H1 (cell line): ENCODE measurements at regions not wholly inside any gene's neighbourhood (a gene's known extent, or its start where the extent isn't known, plus 50 kb on each side); places are given as distances from the start of the nearest gene placed in this dataset.

ENCODE experiments used
- CTCF ChIA-PET: fragments of 300-600 bp; sonication (Branson Sonifier 250); formaldehyde crosslinking; loops from one replicate; lab custom pipeline; 2021; ENCODE audit not compliant: partially characterized antibody; lab: Charles Lee
- POLR2A ChIA-PET: fragments of 300-600 bp; sonication (Branson Sonifier 250); formaldehyde crosslinking; loops from one replicate; lab custom pipeline; 2021; ENCODE audit warnings: inconsistent platforms; ENCODE audit not compliant: partially characterized antibody; lab: Charles Lee
- DNase-seq, 2 experiments: peaks; one replicate each; pipeline versions ENCODE4 v3.0.0 to v3.0.0-alpha.2; 2010 to 2022; ENCODE audit warnings: low spot score in 2 of 2, low read depth in 1 of 2, mixed read lengths in 1 of 2
- FAIRE-seq: peaks from 2 replicates; lab custom pipeline; 2011; peaks lifted over from hg19 to GRCh38; lab: Jason Lieb, UNC
- H2AFZ ChIP-seq: 2 replicates; pipeline ENCODE4 v1.8.1; 2012; ENCODE audit warnings: low read length, inconsistent platforms
- H2AK5ac ChIP-seq: 2 replicates; pipeline ENCODE4 v1.6.1; 2013; ENCODE audit warnings: low read depth, low read length
- H2BK120ac ChIP-seq: replicated peaks from 2 replicates; pipeline ENCODE3; 2013; ENCODE audit warnings: low read depth, low read length, inconsistent platforms
- H2BK12ac ChIP-seq: 2 replicates; pipeline ENCODE4 v1.6.1; 2013; ENCODE audit warnings: low read depth, low read length
- H2BK15ac ChIP-seq: 2 replicates; pipeline ENCODE4 v1.6.1; 2013; ENCODE audit warnings: low read length
- H2BK20ac ChIP-seq: 2 replicates; pipeline ENCODE4 v1.6.1; 2013; ENCODE audit warnings: low read length
- H2BK5ac ChIP-seq: 2 replicates; pipeline ENCODE4 v1.6.1; 2013; ENCODE audit warnings: low read depth, low read length
- H3K14ac ChIP-seq: 2 replicates; pipeline ENCODE4 v1.6.1; 2013; ENCODE audit warnings: inconsistent platforms; ENCODE audit not compliant: insufficient read length
- H3K18ac ChIP-seq: 2 replicates; pipeline ENCODE4 v1.6.1; 2013; ENCODE audit warnings: low read length; ENCODE audit errors: extremely low read depth
- H3K23ac ChIP-seq: 2 replicates; pipeline ENCODE4 v1.6.1; 2013; ENCODE audit warnings: inconsistent platforms; ENCODE audit not compliant: insufficient read length
- H3K23me2 ChIP-seq: 2 replicates; pipeline ENCODE4 v1.6.1; 2013; ENCODE audit warnings: low read depth, low read length
- H3K27ac ChIP-seq: 2 replicates; pipeline ENCODE4 v1.6.1; 2011; ENCODE audit warnings: low read depth, low read length, inconsistent platforms
- H3K27me3 ChIP-seq, 4 experiments: replicated peaks in 1 of 4; 1 replicate in 1 of 4; 2 replicates in 3 of 4; pipeline versions ENCODE4 v1.6.1 to v1.8.1; 2011 to 2013; ENCODE audit warnings: low read length in 3 of 4, mild to moderate bottlenecking in 3 of 4, inconsistent platforms in 2 of 4, mixed read lengths in 2 of 4, moderate library complexity in 1 of 4; ENCODE audit not compliant: control insufficient read depth in 3 of 4, insufficient read depth in 3 of 4; ENCODE audit errors: extremely low read depth in 1 of 4
- H3K36me3 ChIP-seq, 4 experiments: 2 replicates each; pipeline versions ENCODE4 v1.6.1 to v1.8.1; 2011 to 2013; ENCODE audit warnings: mild to moderate bottlenecking in 4 of 4, low read length in 3 of 4, moderate library complexity in 2 of 4, control low read depth in 1 of 4, inconsistent platforms in 1 of 4; ENCODE audit not compliant: insufficient read depth in 4 of 4, control insufficient read depth in 2 of 4
- H3K4ac ChIP-seq: replicated peaks from 2 replicates; pipeline ENCODE3; 2013; ENCODE audit warnings: low read length, low read depth, mixed read lengths, inconsistent platforms; ENCODE audit not compliant: insufficient read length
- H3K4me1 ChIP-seq, 4 experiments: replicated peaks in 1 of 4; 1 replicate in 1 of 4; 2 replicates in 3 of 4; pipeline versions ENCODE4 v1.6.1 to v1.8.1; 2011 to 2013; ENCODE audit warnings: low read length in 3 of 4, inconsistent platforms in 2 of 4, mixed read lengths in 1 of 4; ENCODE audit not compliant: insufficient read depth in 4 of 4, control insufficient read depth in 3 of 4
- H3K4me2 ChIP-seq, 2 experiments: 2 replicates each; pipeline versions ENCODE4 v1.6.1 to v1.8.1; 2011 to 2013; ENCODE audit warnings: low read depth in 2 of 2, low read length in 2 of 2, control low read depth in 1 of 2, inconsistent platforms in 1 of 2, mild to moderate bottlenecking in 1 of 2; ENCODE audit not compliant: insufficient read depth in 1 of 2
- H3K4me3 ChIP-seq, 4 experiments: fragments of 200-600, 300-600 bp in 1 of 4; sonication (generic), shearing (Covaris generic), sonication (Bioruptor Twin) in 1 of 4; 2 replicates each; pipeline versions ENCODE4 v1.5.1 to v1.8.1; 2011 to 2016; ENCODE audit warnings: low read length in 4 of 4, low read depth in 3 of 4, control low read depth in 2 of 4, inconsistent platforms in 2 of 4, mild to moderate bottlenecking in 2 of 4, mixed read lengths in 1 of 4, moderate library complexity in 1 of 4; ENCODE audit not compliant: insufficient read depth in 2 of 4; ENCODE audit errors: extremely low read depth in 1 of 4
- H3K56ac ChIP-seq: replicated peaks from 2 replicates; pipeline ENCODE3; 2013; ENCODE audit warnings: low read depth, mild to moderate bottlenecking, mixed read lengths, low read length, inconsistent platforms; ENCODE audit not compliant: insufficient read length
- H3K79me1 ChIP-seq: 2 replicates; pipeline ENCODE4 v1.6.1; 2013; ENCODE audit warnings: low read depth, low read length, control low read depth
- H3K79me2 ChIP-seq, 2 experiments: 2 replicates each; pipeline versions ENCODE4 v1.6.1 to v1.8.1; 2012 to 2013; ENCODE audit warnings: low read length in 2 of 2, mild to moderate bottlenecking in 2 of 2, inconsistent platforms in 1 of 2; ENCODE audit not compliant: insufficient read depth in 2 of 2, control insufficient read depth in 1 of 2
- H3K9ac ChIP-seq, 4 experiments: replicated peaks in 1 of 4; 1 replicate in 1 of 4; 2 replicates in 3 of 4; pipeline versions ENCODE4 v1.6.1 to v1.8.1; 2011 to 2013; ENCODE audit warnings: low read depth in 3 of 4, low read length in 3 of 4, control low read depth in 2 of 4, mild to moderate bottlenecking in 2 of 4, moderate library complexity in 2 of 4, inconsistent platforms in 1 of 4; ENCODE audit errors: extremely low read depth in 1 of 4
- H3K9me3 ChIP-seq, 2 experiments: 2 replicates each; pipeline versions ENCODE4 v1.6.1 to v1.8.1; 2012 to 2013; ENCODE audit warnings: mild to moderate bottlenecking in 2 of 2, moderate library complexity in 2 of 2, control low read depth in 1 of 2, inconsistent platforms in 1 of 2, low read depth in 1 of 2, low read length in 1 of 2, mixed read lengths in 1 of 2; ENCODE audit not compliant: insufficient read depth in 2 of 2
- H4K20me1 ChIP-seq, 2 experiments: replicated peaks in 1 of 2; 2 replicates each; pipeline versions ENCODE3 to v1.8.1; 2011 to 2013; ENCODE audit warnings: inconsistent platforms in 2 of 2, low read length in 2 of 2, mild to moderate bottlenecking in 1 of 2; ENCODE audit not compliant: insufficient read depth in 2 of 2, control insufficient read depth in 1 of 2
- H4K5ac ChIP-seq: 2 replicates; pipeline ENCODE4 v1.6.1; 2013; ENCODE audit warnings: low read length, low read depth, mixed read lengths, inconsistent platforms; ENCODE audit not compliant: insufficient read length
- H4K8ac ChIP-seq: 2 replicates; pipeline ENCODE4 v1.8.0; 2013; ENCODE audit warnings: mild to moderate bottlenecking, moderate library complexity, low read length, inconsistent platforms; ENCODE audit not compliant: insufficient read depth; ENCODE audit errors: extremely low read depth
- H4K91ac ChIP-seq: replicated peaks from 2 replicates; pipeline ENCODE3; 2013; ENCODE audit warnings: low read length, mixed read lengths, inconsistent platforms; ENCODE audit not compliant: insufficient read length
- CEBPB ChIP-seq: IDR thresholded peaks from 2 replicates; pipeline ENCODE4 v1.6.1; 2012; ENCODE audit warnings: low read depth, low read length
- GABPA ChIP-seq: IDR thresholded peaks from 2 replicates; pipeline ENCODE4 v1.6.1; 2011; ENCODE audit warnings: mild to moderate bottlenecking, low read length, moderate library complexity, borderline replicate concordance; ENCODE audit not compliant: insufficient read depth
- TEAD4 ChIP-seq: IDR thresholded peaks from 2 replicates; pipeline ENCODE4 v1.6.1; 2012; ENCODE audit warnings: low read depth, low read length, inconsistent platforms, mixed read lengths
- WGBS, 2 experiments: shearing (Covaris generic) in 1 of 2; methylation state at CpG; one replicate each; pipeline versions ENCODE4 v1.1.6 to v1.1.7; 2013 to 2015; ENCODE audit warnings: low lambda C conversion rate in 2 of 2, mixed read lengths in 2 of 2, inconsistent platforms in 1 of 2, low coverage in 1 of 2, missing lambda C conversion rate in 1 of 2; ENCODE audit not compliant: insufficient replicate concordance in 2 of 2, insufficient coverage in 1 of 2, insufficient read length in 1 of 2; ENCODE audit errors: extremely low coverage in 1 of 2, missing lambda C conversion rate in 1 of 2; 5-methylcytosine and 5-hydroxymethylcytosine counted together
- TF ChIP-seq, protein P1 (sequence below), 3 experiments: IDR thresholded peaks; 1 replicate in 2 of 3; 2 replicates in 1 of 3; pipeline versions ENCODE4 v1.5.1 to v1.6.1; 2011; ENCODE audit warnings: low read length in 3 of 3, mild to moderate bottlenecking in 3 of 3, inconsistent platforms in 2 of 3, low read depth in 1 of 3, moderate library complexity in 1 of 3; ENCODE audit not compliant: insufficient read depth in 1 of 3; ENCODE audit errors: control extremely low read depth in 1 of 3

DNA sequence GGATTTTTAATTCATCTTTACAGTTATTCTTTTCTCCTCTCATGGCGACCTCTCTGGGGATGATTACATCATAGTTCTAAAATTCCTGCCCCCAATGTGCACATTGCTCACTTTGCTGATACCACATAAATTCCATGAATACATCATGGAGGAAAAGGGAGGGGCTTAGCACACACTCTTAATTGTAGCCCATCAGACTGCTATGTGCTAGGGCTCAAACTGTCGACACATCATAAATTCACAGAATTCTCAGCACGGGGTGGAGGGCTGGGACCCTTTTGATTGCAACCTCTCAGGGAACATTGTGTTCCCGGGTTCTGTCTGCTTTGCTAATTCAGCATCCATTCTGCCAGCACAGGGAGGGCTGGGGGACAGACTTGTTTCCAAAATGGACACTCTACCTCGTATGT is 592.9 kb downstream of the BCOR start:
- no peak overlapping the region for H3K4me2 ChIP-seq

More for the DNA sequence above, 592.9 kb downstream of the BCOR start:
- H3K79me2 ChIP-seq: no peaks in the 10 kb centered on the region
- H3K9me3 ChIP-seq: peaks cover 5 to 7% of the 10 kb centered on the region in 2 experiments; a peak in 2 of 4 replicates
- no peak overlapping the region for H2BK12ac ChIP-seq
- no peak overlapping the region for H3K27ac ChIP-seq
- TF ChIP-seq, protein P1, sequence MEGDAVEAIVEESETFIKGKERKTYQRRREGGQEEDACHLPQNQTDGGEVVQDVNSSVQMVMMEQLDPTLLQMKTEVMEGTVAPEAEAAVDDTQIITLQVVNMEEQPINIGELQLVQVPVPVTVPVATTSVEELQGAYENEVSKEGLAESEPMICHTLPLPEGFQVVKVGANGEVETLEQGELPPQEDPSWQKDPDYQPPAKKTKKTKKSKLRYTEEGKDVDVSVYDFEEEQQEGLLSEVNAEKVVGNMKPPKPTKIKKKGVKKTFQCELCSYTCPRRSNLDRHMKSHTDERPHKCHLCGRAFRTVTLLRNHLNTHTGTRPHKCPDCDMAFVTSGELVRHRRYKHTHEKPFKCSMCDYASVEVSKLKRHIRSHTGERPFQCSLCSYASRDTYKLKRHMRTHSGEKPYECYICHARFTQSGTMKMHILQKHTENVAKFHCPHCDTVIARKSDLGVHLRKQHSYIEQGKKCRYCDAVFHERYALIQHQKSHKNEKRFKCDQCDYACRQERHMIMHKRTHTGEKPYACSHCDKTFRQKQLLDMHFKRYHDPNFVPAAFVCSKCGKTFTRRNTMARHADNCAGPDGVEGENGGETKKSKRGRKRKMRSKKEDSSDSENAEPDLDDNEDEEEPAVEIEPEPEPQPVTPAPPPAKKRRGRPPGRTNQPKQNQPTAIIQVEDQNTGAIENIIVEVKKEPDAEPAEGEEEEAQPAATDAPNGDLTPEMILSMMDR (IDR thresholded peaks at IDR 0.05; ENCODE audit: control extremely low read depth in 1 of 3, insufficient read depth in 1 of 3, low read depth in 1 of 3, low read length in 3 of 3): no peak
- no peak for TF ChIP-seq TEAD4
- no peak for TF ChIP-seq GABPA
- no peak for TF ChIP-seq CEBPB
- H4K91ac ChIP-seq: no peak overlapping the region
- no peak overlapping the region for H2BK120ac ChIP-seq
- H4K8ac ChIP-seq: no peak overlapping the region
- CTCF ChIA-PET: no interaction called here
- no peak overlapping the region for H3K23ac ChIP-seq
- no peaks in the 10 kb centered on the region for H3K79me1 ChIP-seq
- no peak overlapping the region for H3K14ac ChIP-seq
- H4K5ac ChIP-seq: no peak overlapping the region
- no peak for DNase-seq
- H2BK15ac ChIP-seq: no peak overlapping the region
- H3K18ac ChIP-seq: no peak overlapping the region
- H3K36me3 ChIP-seq: no peaks in the 10 kb centered on the region
- 88% methylated on average over 5 of the region's 5 CpGs; no CpG with 5 or more reads in 1 of the 2 experiments for WGBS, 2 experiments
- no peaks in the 10 kb centered on the region for H3K23me2 ChIP-seq
- H3K4ac ChIP-seq: no peak overlapping the region
- FAIRE-seq: no peak
- no peak overlapping the region for H2AFZ ChIP-seq
- H3K4me3 ChIP-seq: no peak overlapping the region
- H2BK20ac ChIP-seq: no peak overlapping the region
- no peaks in the 10 kb centered on the region for H4K20me1 ChIP-seq
- no peak overlapping the region for H3K56ac ChIP-seq
- no peak overlapping the region for H2BK5ac ChIP-seq
- no peaks in the 10 kb centered on the region for H3K27me3 ChIP-seq
- H3K4me1 ChIP-seq: no peaks in the 10 kb centered on the region
- no peak overlapping the region for H3K9ac ChIP-seq
- H2AK5ac ChIP-seq: no peak overlapping the region
- POLR2A ChIA-PET: no interaction called here
